IMR-90 (cell line): ENCODE measurements at regions not wholly inside any gene's neighbourhood (a gene's known extent, or its start where the extent isn't known, plus 50 kb on each side); places are given as distances from the start of the nearest gene placed in this dataset.

ENCODE experiments used
- ATAC-seq: fragments of 200-7000 bp; cut with Tn5 transposase; 2 replicates; pipeline ENCODE4 v1.9.1; 2020; ENCODE audit warnings: low read depth, mild to moderate bottlenecking, moderate library complexity
- BruUV-seq: library from RNA; stranded (reverse); fragments of 400-500 nt; replicated peaks from 2 replicates; lab custom pipeline; 2021; lab: Mats Ljungman, UMichigan
- CTCF ChIA-PET: fragments of 300-600 bp; formaldehyde crosslinking; extraction: SDS; loops from one replicate; lab custom pipeline; 2021; ENCODE audit warnings: antibody characterized with exemption; lab: Yijun Ruan, JAX
- POLR2A ChIA-PET: fragments of 300-600 bp; sonication (Branson Sonifier 250); formaldehyde crosslinking; loops from one replicate; lab custom pipeline; 2022; ENCODE audit warnings: antibody characterized with exemption; ENCODE audit not compliant: unreplicated experiment; lab: Charles Lee
- DNase-seq: peaks from one replicate; pipeline ENCODE4 v3.0.0; 2013
- H2AFZ ChIP-seq: replicated peaks from 2 replicates; pipeline ENCODE3; 2013; ENCODE audit warnings: low read length, mild to moderate bottlenecking; ENCODE audit not compliant: poor library complexity
- H2AK5ac ChIP-seq: 2 replicates; pipeline ENCODE4 v1.6.1; 2013; ENCODE audit warnings: low read depth, low read length, inconsistent platforms
- H2AK9ac ChIP-seq: replicated peaks from 2 replicates; pipeline ENCODE3; 2013; ENCODE audit warnings: mild to moderate bottlenecking, low read depth, low read length, moderate library complexity; ENCODE audit not compliant: poor library complexity
- H2BK120ac ChIP-seq: 2 replicates; pipeline ENCODE4 v1.6.1; 2013; ENCODE audit warnings: low read depth, low read length, inconsistent platforms
- H2BK15ac ChIP-seq: 3 replicates; pipeline ENCODE4 v1.6.1; 2013; ENCODE audit warnings: low read depth, low read length, inconsistent platforms
- H2BK20ac ChIP-seq: 2 replicates; pipeline ENCODE4 v1.6.1; 2013; ENCODE audit warnings: low read depth, mild to moderate bottlenecking, inconsistent platforms, low read length, moderate library complexity
- H2BK5ac ChIP-seq: 2 replicates; pipeline ENCODE4 v1.6.1; 2013; ENCODE audit warnings: mild to moderate bottlenecking, low read depth, low read length, inconsistent platforms; ENCODE audit not compliant: poor library complexity, severe bottlenecking
- H3K14ac ChIP-seq: replicated peaks from 2 replicates; pipeline ENCODE4 v1.6.1; 2013; ENCODE audit warnings: low read depth, low read length, inconsistent platforms
- H3K18ac ChIP-seq: 2 replicates; pipeline ENCODE4 v1.6.1; 2013; ENCODE audit warnings: low read depth, low read length, control low read depth
- H3K23ac ChIP-seq: 2 replicates; pipeline ENCODE4 v1.6.1; 2013; ENCODE audit warnings: low read depth, low read length, inconsistent platforms
- H3K27ac ChIP-seq: 2 replicates; pipeline ENCODE4 v1.5.1; 2013; ENCODE audit warnings: mild to moderate bottlenecking, control low read depth, low read length; ENCODE audit not compliant: insufficient read depth
- H3K27me3 ChIP-seq: 2 replicates; pipeline ENCODE4 v1.6.1; 2013; ENCODE audit warnings: low read length; ENCODE audit not compliant: control insufficient read depth, insufficient read depth
- H3K36me3 ChIP-seq: 2 replicates; pipeline ENCODE4 v1.6.1; 2013; ENCODE audit warnings: low read length, mixed read lengths; ENCODE audit not compliant: control insufficient read depth, insufficient read depth
- H3K4ac ChIP-seq: 2 replicates; pipeline ENCODE4 v1.6.1; 2013; ENCODE audit warnings: low read depth, low read length, inconsistent platforms
- H3K4me1 ChIP-seq: 2 replicates; pipeline ENCODE4 v1.6.1; 2013; ENCODE audit warnings: low read length, mixed read lengths; ENCODE audit not compliant: control insufficient read depth, insufficient read depth
- H3K4me2 ChIP-seq: 2 replicates; pipeline ENCODE4 v1.6.1; 2013; ENCODE audit warnings: low read depth, mild to moderate bottlenecking, control low read depth, low read length, moderate library complexity
- H3K4me3 ChIP-seq: 2 replicates; pipeline ENCODE4 v1.5.1; 2013; ENCODE audit warnings: low read depth, mild to moderate bottlenecking, control low read depth, low read length, moderate library complexity; ENCODE audit not compliant: insufficient read depth
- H3K56ac ChIP-seq: 2 replicates; pipeline ENCODE4 v1.6.1; 2013; ENCODE audit warnings: low read length, inconsistent platforms; ENCODE audit not compliant: insufficient read depth; ENCODE audit errors: extremely low read depth
- H3K79me1 ChIP-seq, 2 experiments: 2 replicates each; pipeline ENCODE4 v1.6.1; 2013; ENCODE audit warnings: low read length in 2 of 2, inconsistent platforms in 1 of 2, low read depth in 1 of 2
- H3K9ac ChIP-seq: 2 replicates; pipeline ENCODE4 v1.6.1; 2013; ENCODE audit warnings: low read depth, low read length, control low read depth
- H3K9me1 ChIP-seq: 2 replicates; pipeline ENCODE4 v1.6.1; 2013; ENCODE audit warnings: low read length, inconsistent platforms; ENCODE audit not compliant: insufficient read depth
- H3K9me3 ChIP-seq: 2 replicates; pipeline ENCODE4 v1.6.1; 2013; ENCODE audit warnings: low read length; ENCODE audit not compliant: control insufficient read depth, insufficient read depth
- H4K20me1 ChIP-seq: 2 replicates; pipeline ENCODE4 v1.6.1; 2013; ENCODE audit warnings: low read length, inconsistent platforms; ENCODE audit not compliant: insufficient read depth
- H4K5ac ChIP-seq: 2 replicates; pipeline ENCODE4 v1.6.1; 2013; ENCODE audit warnings: mild to moderate bottlenecking, low read depth, low read length, control low read depth
- H4K8ac ChIP-seq, 2 experiments: 2 replicates each; pipeline ENCODE4 v1.6.1; 2013; ENCODE audit warnings: low read depth in 2 of 2, low read length in 2 of 2, control low read depth in 1 of 2, inconsistent platforms in 1 of 2
- H4K91ac ChIP-seq: 2 replicates; pipeline ENCODE4 v1.6.1; 2013; ENCODE audit warnings: low read depth, low read length, inconsistent platforms; ENCODE audit not compliant: insufficient read depth
- FOS ChIP-seq: fragments of 150-350 bp; IDR thresholded peaks from 2 replicates; pipeline ENCODE4 v1.6.1; 2016; ENCODE audit warnings: low read depth, low read length
- MAFK ChIP-seq: IDR thresholded peaks from 2 replicates; pipeline ENCODE4 v1.6.1; 2012; ENCODE audit warnings: low read depth, low read length, improper control_type of control experiment
- NFE2L2 ChIP-seq: fragments of 150-350 bp; IDR thresholded peaks from 2 replicates; pipeline ENCODE4 v1.6.1; 2016; ENCODE audit warnings: low read depth, mild to moderate bottlenecking, low read length
- WGBS, 2 experiments: methylation state at CpG; one replicate each; pipeline versions ENCODE4 v1.1.5 to v1.1.7; 2013; ENCODE audit warnings: missing lambda C conversion rate in 2 of 2; ENCODE audit not compliant: insufficient read length in 1 of 2; ENCODE audit errors: extremely low coverage in 2 of 2; 5-methylcytosine and 5-hydroxymethylcytosine counted together
- dilution Hi-C: fragments of 300-500 bp; cut with HindIII; formaldehyde crosslinking; loops from one replicate; pipeline ENCODE4 v1.14.3; 2018; ENCODE audit warnings: low sequenced_read_pairs; ENCODE audit not compliant: unreplicated experiment
- in situ Hi-C: fragments of 300-500 bp; cut with MboI; formaldehyde crosslinking; loops from 3 replicates; pipeline ENCODE4 v1.14.3; 2019; ENCODE audit warnings: low sequenced_read_pairs, inconsistent platforms, mixed read lengths
- intact Hi-C: fragments of 100-400 bp; cut with micrococcal nuclease; formaldehyde crosslinking; loops from 2 replicates; pipeline ENCODE4 v1.10.0; 2022

- Histone ChIP-seq H4K91ac (no peak overlapping the region), H2AK5ac (no peak overlapping the region), H3K56ac (no peak overlapping the region), H3K18ac (no peak overlapping the region), H3K27ac (no peak overlapping the region), H2BK15ac (no peak overlapping the region), H4K20me1 (no peaks in the 10 kb centered on the region), H3K79me1 (no peaks in the 10 kb centered on the region), H3K9ac (no peak overlapping the region), H4K5ac (no peak overlapping the region), H3K14ac (no peak overlapping the region), H3K4ac (no peak overlapping the region), H2BK20ac (no peak overlapping the region), H2BK120ac (no peak overlapping the region), H3K4me2 (no peak overlapping the region), H2AK9ac (no peak overlapping the region), H2AFZ (no peak overlapping the region), H3K4me3 (no peak overlapping the region), H4K8ac (no peak overlapping the region), H3K23ac (no peak overlapping the region), H3K27me3 (no peaks in the 10 kb centered on the region), H2BK5ac (no peak overlapping the region), H3K4me1 (no peaks in the 10 kb centered on the region), H3K9me1 (no peaks in the 10 kb centered on the region), H3K9me3 (peaks cover 9% of the 10 kb centered on the region; the same call in 1 of the 2 replicates), H3K36me3 (no peaks in the 10 kb centered on the region)
- TF ChIP-seq MAFK (0 out of 2 replicates have a peak, but pooled peaks have one; percentile 14), FOS (no peak), NFE2L2 (no peak)
- no peak for DNase-seq
- no peak for ATAC-seq
- BruUV-seq: no TSS peak
- intact Hi-C loops (no loop called here), dilution Hi-C loops (no loop called here), in situ Hi-C loops (no loop called here)
- POLR2A ChIA-PET: no interaction called here
- CTCF ChIA-PET: no interaction called here
- WGBS, 2 experiments: 81% methylated on average over 2 of the region's 2 CpGs; no CpG with 5 or more reads in 1 of the 2 experiments
Observed at GRCh38 chr12:88839486-88839885, 259.2 kb upstream of the KITLG start.
